RWPE1 (cell line): ENCODE measurements at regions not wholly inside any gene's neighbourhood (a gene's known extent, or its start where the extent isn't known, plus 50 kb on each side); places are given as distances from the start of the nearest gene placed in this dataset.

ENCODE experiments used
- CTCF ChIA-PET: fragments of 350-600 bp; sonication (Branson Sonifier 250); formaldehyde crosslinking; extraction: SDS; loops from one replicate; lab custom pipeline; 2021; lab: Yijun Ruan, JAX
- POLR2A ChIA-PET: fragments of 400-600 bp; formaldehyde crosslinking; extraction: SDS; loops from one replicate; lab custom pipeline; 2020; ENCODE audit warnings: antibody characterized with exemption; ENCODE audit not compliant: low non-redundant PET; lab: Yijun Ruan, JAX
- DNase-seq: peaks from one replicate; pipeline ENCODE4 v3.0.0; 2012; ENCODE audit warnings: low spot score
- H3K27ac ChIP-seq: fragments of 450-650 bp; 2 replicates; pipeline ENCODE4 v1.5.1; 2017
- CTCF ChIP-seq: fragments of 450-650 bp; conservative IDR thresholded peaks from 2 replicates; pipeline ENCODE4 v1.5.1; 2017; ENCODE audit warnings: low read depth, mild to moderate bottlenecking

DNA sequence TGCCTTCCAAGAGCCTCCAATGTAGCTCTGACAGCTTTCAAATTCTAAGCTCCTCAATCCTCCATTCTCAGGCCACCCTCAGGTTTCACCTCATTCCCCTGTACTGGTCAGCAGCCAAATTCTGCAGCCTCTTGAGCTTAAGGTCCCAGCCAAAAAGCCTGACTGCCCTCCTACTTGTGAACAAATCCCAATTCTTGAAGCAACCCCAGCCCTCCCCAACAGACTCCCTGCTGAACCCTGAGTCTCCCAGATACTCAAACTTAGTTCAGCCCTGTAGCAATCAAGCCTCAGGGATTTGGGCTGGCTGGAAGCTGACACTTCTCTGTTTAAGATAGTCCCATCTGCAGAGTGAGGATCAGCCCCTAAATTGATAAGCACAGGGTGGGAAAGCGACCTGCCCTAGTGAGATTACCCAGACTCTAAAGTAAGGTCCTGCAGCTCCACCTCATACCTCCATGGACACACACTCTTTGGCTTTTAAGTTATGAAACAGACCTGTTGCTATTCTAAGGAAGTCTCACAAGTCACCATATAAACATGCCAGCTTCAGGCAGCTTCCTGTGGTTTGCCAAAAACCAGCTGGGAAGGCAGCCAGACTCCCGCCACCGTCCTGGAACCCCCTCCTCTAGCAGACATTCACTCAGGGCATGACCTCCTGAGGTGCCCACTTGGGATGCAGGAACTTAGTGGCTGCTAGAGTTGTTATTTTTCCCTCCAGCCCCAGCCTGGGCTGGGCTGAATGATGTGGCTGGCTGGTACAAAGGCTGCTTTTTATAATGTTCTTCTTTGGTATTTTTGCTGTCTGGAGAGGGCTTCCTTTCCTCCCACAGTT is 82.5 kb upstream of the PICALM start:
- ChIA-PET CTCF (interaction anchor here (0.6 to 0.8 kb wide), 4 partner anchors 13 to 228 kb away, joined by 3 read pairs; no protein-coding TSS in a partner anchor), POLR2A (no interaction called here)
- peak overlapping the region; percentile 84 for H3K27ac ChIP-seq
- DNase-seq: no peak
- no peak for TF ChIP-seq CTCF

- no peak for DNase-seq
- no peak for TF ChIP-seq CTCF
- CTCF ChIA-PET: interaction anchor here (0.6 kb wide), 2 partner anchors 14 to 228 kb away, joined by 3 read pairs; no protein-coding TSS in a partner anchor
- peak overlapping the region; percentile 84 for H3K27ac ChIP-seq
- POLR2A ChIA-PET: no interaction called here
Observed at GRCh38 chr11:86150847-86151173, 81.9 kb upstream of the PICALM start.

- TF ChIP-seq CTCF: no peak
- H3K27ac ChIP-seq: no peak overlapping the region
- ChIA-PET CTCF (interaction anchor here (0.7 kb wide), 1 partner anchor 71 kb away, joined by 3 read pairs; no protein-coding TSS in a partner anchor), POLR2A (no interaction called here)
- no peak for DNase-seq
Observed at GRCh38 chr11:86149792-86150191, 80.9 kb upstream of the PICALM start.

GRCh38 chr11:86148345-86148747 is 79.5 kb upstream of the PICALM start:
- TF ChIP-seq CTCF: no peak
- CTCF ChIA-PET: no interaction called here
- POLR2A ChIA-PET: no interaction called here
- no peak overlapping the region for H3K27ac ChIP-seq
- DNase-seq: no peak

GRCh38 chr11:86147004-86147403 is 78.1 kb upstream of the PICALM start:
- no peak for DNase-seq
- no peak for TF ChIP-seq CTCF
- ChIA-PET POLR2A (no interaction called here), CTCF (interaction anchor here (0.6 kb wide), 1 partner anchor 13 kb away, joined by 3 read pairs; no protein-coding TSS in a partner anchor)
- H3K27ac ChIP-seq: no peak overlapping the region

DNA sequence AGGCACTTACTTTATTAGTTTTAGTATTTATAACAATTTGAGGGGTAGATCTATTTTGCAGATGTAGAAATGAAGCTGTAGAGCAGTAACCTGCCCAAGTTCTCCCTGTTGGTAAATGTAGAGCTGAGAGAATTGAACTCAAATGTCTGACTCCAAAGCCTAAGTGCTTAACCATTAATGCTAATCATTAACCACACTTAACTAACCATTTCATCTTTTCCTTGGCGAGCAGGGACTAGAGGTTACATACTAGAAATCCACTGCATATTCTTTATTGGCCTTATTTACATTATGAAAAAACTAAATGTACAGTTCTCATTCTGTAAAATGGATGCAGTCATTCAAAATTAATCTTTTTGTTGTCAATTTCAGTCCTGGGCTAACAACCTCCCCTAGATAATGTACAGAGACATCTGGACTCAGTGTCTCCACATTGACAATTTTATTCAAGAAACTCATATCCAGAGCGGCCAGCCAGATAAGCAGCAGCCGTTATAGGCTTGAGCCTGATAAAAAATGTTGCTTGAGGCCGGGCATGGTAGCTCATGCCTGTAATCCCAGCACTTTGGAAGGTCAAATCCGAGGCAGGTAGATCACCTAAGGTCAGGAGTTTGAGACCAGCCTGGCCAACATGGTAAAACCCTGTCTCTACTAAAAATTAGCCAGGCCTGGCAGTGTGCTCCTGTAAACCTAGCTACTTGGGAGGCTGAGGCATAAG is 76.7 kb upstream of the PICALM start:
- ChIA-PET POLR2A (no interaction called here), CTCF (no interaction called here)
- no peak for TF ChIP-seq CTCF
- no peak overlapping the region for H3K27ac ChIP-seq
- no peak for DNase-seq
